Adrenal gland (tissue), 5 donors: ENCODE measurements at regions not wholly inside any gene's neighbourhood (a gene's known extent, or its start where the extent isn't known, plus 50 kb on each side); places are given as distances from the start of the nearest gene placed in this dataset.

Experiments used
- POLR2A ChIP-seq, 2 donors: fragments of 450-650 bp; IDR thresholded peaks; one replicate each; pipeline ENCODE4 v1.6.1; 2017; ENCODE audit warnings: antibody characterized with exemption in 2 of 2, mild to moderate bottlenecking in 2 of 2, moderate library complexity in 1 of 2
- TF ChIP-seq, protein P1 (sequence below), 6 experiments: fragments of 450-650 bp in 4 of 6; fragments of 200-600 bp in 2 of 6; sonication (generic) in 1 of 6; IDR thresholded peaks; 1 replicate in 5 of 6; 2 replicates in 1 of 6; pipeline versions ENCODE4 v1.5.1 to v1.8.0; 2016 to 2021; ENCODE audit warnings: antibody characterized with exemption in 6 of 6, mild to moderate bottlenecking in 2 of 6, moderate library complexity in 1 of 6
- donor health status: DM: no; HTN: no; CAD: no.

DNA sequence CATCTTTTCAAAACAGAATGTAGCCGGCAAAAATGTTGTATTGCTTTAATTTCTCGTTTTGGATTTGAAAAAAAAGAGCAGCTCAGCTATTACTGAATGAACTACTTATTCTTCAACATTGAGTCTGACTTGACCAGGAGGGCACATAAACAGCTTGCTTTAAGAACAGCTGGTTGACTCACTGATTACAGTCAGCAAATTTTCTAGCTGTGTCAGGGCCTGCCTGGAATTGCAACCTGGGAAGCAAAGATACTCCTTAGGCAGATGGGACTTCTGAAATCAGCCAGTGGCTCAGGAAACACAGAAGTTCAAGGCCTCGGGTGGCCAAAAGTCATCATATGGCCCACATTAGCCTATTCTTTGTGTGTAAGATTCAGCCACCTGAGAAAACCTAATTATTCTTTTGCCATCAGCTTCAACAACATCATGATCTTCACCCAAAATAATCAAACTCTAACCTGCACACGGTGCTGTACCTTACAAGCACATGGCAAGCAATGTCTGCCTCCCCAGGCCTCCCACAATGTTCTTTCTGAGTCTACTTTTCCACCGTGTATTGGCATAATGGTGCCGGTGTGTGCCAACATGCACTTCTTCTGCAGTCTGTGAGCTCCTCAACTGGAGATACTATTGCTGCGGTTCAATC, 307.2 kb downstream of the HHIPL2 start:
- TF ChIP-seq, protein P1, sequence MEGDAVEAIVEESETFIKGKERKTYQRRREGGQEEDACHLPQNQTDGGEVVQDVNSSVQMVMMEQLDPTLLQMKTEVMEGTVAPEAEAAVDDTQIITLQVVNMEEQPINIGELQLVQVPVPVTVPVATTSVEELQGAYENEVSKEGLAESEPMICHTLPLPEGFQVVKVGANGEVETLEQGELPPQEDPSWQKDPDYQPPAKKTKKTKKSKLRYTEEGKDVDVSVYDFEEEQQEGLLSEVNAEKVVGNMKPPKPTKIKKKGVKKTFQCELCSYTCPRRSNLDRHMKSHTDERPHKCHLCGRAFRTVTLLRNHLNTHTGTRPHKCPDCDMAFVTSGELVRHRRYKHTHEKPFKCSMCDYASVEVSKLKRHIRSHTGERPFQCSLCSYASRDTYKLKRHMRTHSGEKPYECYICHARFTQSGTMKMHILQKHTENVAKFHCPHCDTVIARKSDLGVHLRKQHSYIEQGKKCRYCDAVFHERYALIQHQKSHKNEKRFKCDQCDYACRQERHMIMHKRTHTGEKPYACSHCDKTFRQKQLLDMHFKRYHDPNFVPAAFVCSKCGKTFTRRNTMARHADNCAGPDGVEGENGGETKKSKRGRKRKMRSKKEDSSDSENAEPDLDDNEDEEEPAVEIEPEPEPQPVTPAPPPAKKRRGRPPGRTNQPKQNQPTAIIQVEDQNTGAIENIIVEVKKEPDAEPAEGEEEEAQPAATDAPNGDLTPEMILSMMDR (IDR thresholded peaks at IDR 0.05): no peak
- TF ChIP-seq POLR2A (IDR thresholded peaks at IDR 0.05): no peak
